Right lung (tissue), 2 donors: ENCODE measurements at regions not wholly inside any gene's neighbourhood (a gene's known extent, or its start where the extent isn't known, plus 50 kb on each side); places are given as distances from the start of the nearest gene placed in this dataset.

Experiments
- DNase-seq, 2 donors: peaks; one replicate each; pipeline ENCODE4 v3.0.0-alpha.2; 2013

GRCh38 chr2:30048636-30049175 is 98.1 kb upstream of the YPEL5 start:
- DNase-seq, result no peak

GRCh38 chr2:30055548-30055947 is 91.3 kb upstream of the YPEL5 start:
- DNase-seq, result no peak

- DNase-seq, result no peak
These were observed 86.2 kb upstream of the YPEL5 start for GRCh38 chr2:30060562-30060961.

GRCh38 chr2:30068067-30068466 is 78.7 kb upstream of the YPEL5 start:
- no peak for DNase-seq

GRCh38 chr2:30072250-30072842 is 74.5 kb upstream of the YPEL5 start:
- peak; percentile 32 to 48 for DNase-seq

- DNase-seq, result no peak
These were observed 73.3 kb upstream of the YPEL5 start for GRCh38 chr2:30073523-30073922.

GRCh38 chr2:30074023-30074422 is 72.8 kb upstream of the YPEL5 start:
- DNase-seq, result no peak

GRCh38 chr2:30078521-30078920 is 68.3 kb upstream of the YPEL5 start:
- DNase-seq, result no peak

GRCh38 chr2:30084915-30085314 is 61.9 kb upstream of the YPEL5 start:
- no peak for DNase-seq

- DNase-seq, result no peak
These were observed 57.6 kb upstream of the YPEL5 start for GRCh38 chr2:30089171-30089570.

- DNase-seq, result no peak
These were observed 51.4 kb upstream of the YPEL5 start for GRCh38 chr2:30095402-30095801.

- no peak for DNase-seq
These were observed 50.4 kb upstream of the YPEL5 start for GRCh38 chr2:30096451-30096850.
